ENCODE measurements at regions not wholly inside any gene's neighbourhood (a gene's known extent, or its start where the extent isn't known, plus 50 kb on each side); places are given as distances from the start of the nearest gene placed in this dataset.

DNA sequence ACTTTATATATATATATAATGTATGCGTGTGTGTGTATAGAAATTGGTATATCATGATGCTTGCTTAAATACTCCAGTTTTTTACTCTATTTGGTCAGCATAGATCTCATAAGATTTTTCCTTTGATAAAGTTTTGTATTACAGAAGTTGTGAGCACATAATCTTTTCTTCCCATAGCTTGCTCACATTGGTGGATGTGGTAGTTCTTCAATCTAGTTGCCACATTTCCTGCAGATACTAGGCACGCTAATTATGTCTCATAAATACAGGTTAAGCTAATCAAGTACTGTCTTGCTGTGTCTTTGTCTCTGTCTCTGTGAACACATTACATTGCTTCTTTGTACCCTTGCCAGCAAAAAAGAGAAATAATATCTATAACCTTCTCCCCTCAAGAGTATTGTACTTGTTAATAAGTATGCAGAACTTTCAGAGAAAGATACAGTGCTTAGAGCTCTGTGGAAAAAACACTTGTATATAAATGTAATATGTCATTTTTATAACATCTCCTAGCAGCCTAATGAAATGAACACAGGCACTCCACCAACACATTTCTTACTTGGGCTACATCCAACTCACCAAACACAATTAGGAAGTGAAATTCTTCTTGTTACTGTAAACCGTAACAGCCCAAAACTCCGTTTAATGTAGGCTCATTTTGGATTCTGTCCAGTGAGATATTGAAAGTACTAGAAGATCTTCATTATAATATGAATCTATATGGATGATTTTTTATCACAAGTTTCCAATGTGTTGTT is 306.7 kb upstream of the SLC8A1 start:
- DNase-seq (ENCODE audit: insufficient read length, low spot score): no peak
- FAIRE-seq: no peak
- TF ChIP-seq, protein P1, sequence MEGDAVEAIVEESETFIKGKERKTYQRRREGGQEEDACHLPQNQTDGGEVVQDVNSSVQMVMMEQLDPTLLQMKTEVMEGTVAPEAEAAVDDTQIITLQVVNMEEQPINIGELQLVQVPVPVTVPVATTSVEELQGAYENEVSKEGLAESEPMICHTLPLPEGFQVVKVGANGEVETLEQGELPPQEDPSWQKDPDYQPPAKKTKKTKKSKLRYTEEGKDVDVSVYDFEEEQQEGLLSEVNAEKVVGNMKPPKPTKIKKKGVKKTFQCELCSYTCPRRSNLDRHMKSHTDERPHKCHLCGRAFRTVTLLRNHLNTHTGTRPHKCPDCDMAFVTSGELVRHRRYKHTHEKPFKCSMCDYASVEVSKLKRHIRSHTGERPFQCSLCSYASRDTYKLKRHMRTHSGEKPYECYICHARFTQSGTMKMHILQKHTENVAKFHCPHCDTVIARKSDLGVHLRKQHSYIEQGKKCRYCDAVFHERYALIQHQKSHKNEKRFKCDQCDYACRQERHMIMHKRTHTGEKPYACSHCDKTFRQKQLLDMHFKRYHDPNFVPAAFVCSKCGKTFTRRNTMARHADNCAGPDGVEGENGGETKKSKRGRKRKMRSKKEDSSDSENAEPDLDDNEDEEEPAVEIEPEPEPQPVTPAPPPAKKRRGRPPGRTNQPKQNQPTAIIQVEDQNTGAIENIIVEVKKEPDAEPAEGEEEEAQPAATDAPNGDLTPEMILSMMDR (IDR thresholded peaks at IDR 0.05; ENCODE audit: insufficient read depth, missing control alignments): no peak

GRCh38 chr2:40760071-40760666 is 308.3 kb upstream of the SLC8A1 start:
- TF ChIP-seq, protein P1 (IDR thresholded peaks at IDR 0.05; ENCODE audit: insufficient read depth, missing control alignments): peak; percentile 73
- no peak for DNase-seq (ENCODE audit: insufficient read length, low spot score)
- peak; percentile 86 for FAIRE-seq

DNA sequence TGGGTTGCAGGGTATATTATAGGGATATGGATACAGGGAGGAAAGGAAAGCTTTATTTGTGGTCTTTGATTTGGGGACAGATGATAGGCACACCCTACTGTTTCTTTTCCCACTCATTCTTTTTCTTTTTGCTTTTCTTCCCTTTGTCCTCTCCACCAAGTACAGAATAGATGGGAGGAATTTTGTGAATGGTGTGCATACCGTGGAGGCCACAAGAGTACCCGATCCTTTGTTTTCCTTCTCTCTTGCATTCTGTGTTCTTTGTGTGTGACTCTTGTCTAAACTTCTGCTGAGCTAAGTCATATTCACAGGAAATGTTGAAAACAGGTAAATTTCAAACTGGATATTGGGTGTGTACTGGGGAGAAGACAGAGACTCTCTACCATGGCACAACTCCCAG is 321.4 kb upstream of the SLC8A1 start:
- DNase-seq (ENCODE audit: insufficient read length, low spot score): no peak
- TF ChIP-seq, protein P1 (IDR thresholded peaks at IDR 0.05; ENCODE audit: insufficient read depth, missing control alignments): no peak
- no peak for FAIRE-seq

DNA sequence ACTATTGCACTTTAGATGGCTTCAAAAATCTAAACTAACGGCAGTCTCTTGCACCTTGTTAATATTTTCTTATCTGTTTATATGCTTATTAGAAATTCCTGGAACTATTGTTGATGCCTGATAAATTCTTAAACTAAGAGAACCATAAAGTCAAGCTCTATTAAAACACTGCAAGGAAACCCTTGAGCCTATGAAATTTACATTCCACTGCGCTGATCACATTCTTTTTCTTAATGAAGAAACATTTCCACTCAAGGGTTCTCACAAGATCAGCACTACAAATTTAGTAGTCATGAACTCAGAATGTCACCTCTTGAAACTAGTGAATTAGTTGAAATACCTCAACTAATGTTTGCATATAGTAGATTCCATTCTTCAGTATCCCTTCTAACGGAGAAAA is 331.8 kb upstream of the SLC8A1 start:
- TF ChIP-seq, protein P1 (IDR thresholded peaks at IDR 0.05; ENCODE audit: insufficient read depth, missing control alignments): no peak
- FAIRE-seq (no peak), DNase-seq (ENCODE audit: insufficient read length, low spot score) (no peak)

DNA sequence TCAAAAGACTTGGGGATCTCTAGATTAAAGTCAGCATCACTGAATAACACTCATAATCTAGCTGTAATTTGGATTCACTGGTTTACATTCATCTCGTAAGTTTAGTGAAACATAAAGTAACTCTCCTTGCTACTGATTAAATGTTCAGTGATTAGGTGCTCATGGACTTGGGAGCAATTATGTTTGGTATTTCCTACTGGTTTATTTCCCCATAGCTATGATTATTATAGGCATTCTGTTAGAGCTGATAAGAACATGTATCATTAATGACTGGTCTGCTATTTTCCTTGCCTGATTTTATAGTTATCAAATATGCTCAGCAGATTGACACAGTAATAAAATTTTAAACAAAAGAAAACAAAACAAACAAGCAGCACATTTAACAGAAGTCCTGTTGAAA is 334.7 kb upstream of the SLC8A1 start:
- TF ChIP-seq, protein P1 (IDR thresholded peaks at IDR 0.05; ENCODE audit: insufficient read depth, missing control alignments): no peak
- FAIRE-seq (no peak), DNase-seq (ENCODE audit: insufficient read length, low spot score) (no peak)

DNA sequence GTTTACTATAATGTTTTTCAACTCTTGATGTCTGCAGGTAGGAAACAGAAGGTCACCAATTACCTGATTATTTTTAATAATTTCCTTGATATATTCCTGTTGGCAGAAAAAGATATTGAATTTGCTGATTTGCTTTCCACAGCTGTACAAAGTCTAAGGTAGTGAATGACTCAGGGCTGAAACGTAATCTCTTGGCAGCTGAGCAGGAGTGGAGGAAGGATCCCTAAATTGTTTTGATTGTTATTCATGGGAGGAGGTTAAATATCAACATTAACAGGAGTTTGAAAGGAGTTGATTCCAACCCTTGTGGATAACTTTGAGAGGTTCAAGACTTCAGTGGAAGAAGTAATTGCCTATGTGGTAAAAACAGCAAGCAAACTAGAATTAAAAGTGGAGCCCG is 345.2 kb upstream of the SLC8A1 start:
- DNase-seq (ENCODE audit: insufficient read length, low spot score) (no peak), FAIRE-seq (no peak)
- TF ChIP-seq, protein P1 (IDR thresholded peaks at IDR 0.05; ENCODE audit: insufficient read depth, missing control alignments): no peak

GRCh38 chr2:40803900-40804299 is 352.0 kb upstream of the SLC8A1 start:
- TF ChIP-seq, protein P1 (IDR thresholded peaks at IDR 0.05; ENCODE audit: insufficient read depth, missing control alignments): no peak
- no peak for DNase-seq (ENCODE audit: insufficient read length, low spot score)
- FAIRE-seq: no peak

All from D721Med (cell line).